HCT116 (cell line): ENCODE measurements at regions not wholly inside any gene's neighbourhood (a gene's known extent, or its start where the extent isn't known, plus 50 kb on each side); places are given as distances from the start of the nearest gene placed in this dataset.

ENCODE experiments used
- CEBPB ChIP-seq: IDR thresholded peaks from 2 replicates; pipeline ENCODE4 v1.6.1; 2012; ENCODE audit warnings: low read depth
- CTCF ChIP-seq, 3 experiments: fragments of 200-600 bp in 1 of 3; sonication (generic) in 1 of 3; IDR thresholded peaks in 2 of 3; conservative IDR thresholded peaks in 1 of 3; 2 replicates each; pipeline ENCODE4 v1.5.1; 2012 to 2017; ENCODE audit warnings: low read depth in 2 of 3, low read length in 2 of 3, antibody characterized with exemption in 1 of 3, borderline replicate concordance in 1 of 3, control low read depth in 1 of 3, mild to moderate bottlenecking in 1 of 3, mixed read lengths in 1 of 3, mixed run types in 1 of 3, moderate library complexity in 1 of 3; ENCODE audit not compliant: insufficient read depth in 1 of 3
- ELF1 ChIP-seq: IDR thresholded peaks from 2 replicates; pipeline ENCODE4 v1.6.1; 2012; ENCODE audit warnings: low read depth, borderline replicate concordance
- EZH2 ChIP-seq: fragments of 200-600 bp; sonication (generic); IDR thresholded peaks from 2 replicates; pipeline ENCODE4 v1.6.1; 2017; ENCODE audit warnings: antibody characterized with exemption, mixed run types
- EZH2phosphoT487 ChIP-seq: fragments of 200-600 bp; IDR thresholded peaks from 2 replicates; pipeline ENCODE4 v1.6.1; 2018; ENCODE audit warnings: antibody characterized with exemption, borderline replicate concordance
- FOSL1 ChIP-seq: IDR thresholded peaks from 2 replicates; pipeline ENCODE4 v1.6.1; 2012; ENCODE audit warnings: low read depth
- JUND ChIP-seq: IDR thresholded peaks from 2 replicates; pipeline ENCODE4 v1.6.1; 2012
- POLR2A ChIP-seq: IDR thresholded peaks from 2 replicates; pipeline ENCODE4 v1.7.0; 2011; ENCODE audit warnings: borderline replicate concordance; ENCODE audit not compliant: insufficient read depth, insufficient read length; ENCODE audit errors: extremely low read depth
- POLR2AphosphoS5 ChIP-seq: IDR thresholded peaks from 2 replicates; pipeline ENCODE4 v1.6.1; 2011; ENCODE audit warnings: mild to moderate bottlenecking, low read depth, low read length, moderate library complexity
- SIN3A ChIP-seq: IDR thresholded peaks from 2 replicates; pipeline ENCODE4 v1.6.1; 2012; ENCODE audit warnings: low read depth
- SP1 ChIP-seq: IDR thresholded peaks from 2 replicates; pipeline ENCODE4 v1.6.1; 2012; ENCODE audit warnings: low read depth
- TF ChIP-seq, protein P1 (sequence below): IDR thresholded peaks from 2 replicates; pipeline ENCODE4 v1.6.1; 2012

DNA sequence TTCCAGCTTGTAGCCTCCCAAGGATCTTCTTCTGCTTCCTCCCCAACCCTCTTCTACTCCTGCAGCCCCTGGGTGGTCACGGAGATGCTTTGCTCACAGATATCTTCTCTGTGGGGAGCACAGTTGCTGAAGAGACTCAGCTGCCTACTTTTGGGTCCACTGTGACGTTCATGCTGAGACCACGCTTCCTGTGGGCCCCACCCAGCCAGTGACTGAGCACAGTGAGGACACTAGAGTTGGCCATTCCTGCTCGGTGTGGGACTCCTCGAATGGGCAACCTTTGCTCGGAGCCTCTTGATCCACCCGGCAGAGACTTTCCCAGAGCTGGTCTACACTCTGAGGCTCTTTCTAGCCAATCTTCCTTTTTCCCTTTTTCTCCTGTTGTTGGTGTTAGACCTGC, 73.9 kb downstream of the ADRA2A start:
- TF ChIP-seq, protein P1, sequence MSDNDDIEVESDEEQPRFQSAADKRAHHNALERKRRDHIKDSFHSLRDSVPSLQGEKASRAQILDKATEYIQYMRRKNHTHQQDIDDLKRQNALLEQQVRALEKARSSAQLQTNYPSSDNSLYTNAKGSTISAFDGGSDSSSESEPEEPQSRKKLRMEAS: no peak
- TF ChIP-seq FOSL1 (no peak), CTCF (IDR thresholded peaks at IDR 0.05 in 2 of 3, conservative IDR thresholded peaks at IDR 0.05 in 1 of 3; ENCODE audit: borderline replicate concordance in 1 of 3, insufficient read depth in 1 of 3, low read depth in 2 of 3, low read length in 2 of 3) (no peak), CEBPB (no peak), POLR2A (no peak), ELF1 (no peak), POLR2AphosphoS5 (no peak), EZH2 (no peak), EZH2phosphoT487 (no peak), SIN3A (no peak), SP1 (no peak), JUND (no peak)
